ENCODE measurements at regions not wholly inside any gene's neighbourhood (a gene's known extent, or its start where the extent isn't known, plus 50 kb on each side); places are given as distances from the start of the nearest gene placed in this dataset.
A peak's percentile ranks its signal among the peaks of the same experiment; 100 is the strongest.

DNA sequence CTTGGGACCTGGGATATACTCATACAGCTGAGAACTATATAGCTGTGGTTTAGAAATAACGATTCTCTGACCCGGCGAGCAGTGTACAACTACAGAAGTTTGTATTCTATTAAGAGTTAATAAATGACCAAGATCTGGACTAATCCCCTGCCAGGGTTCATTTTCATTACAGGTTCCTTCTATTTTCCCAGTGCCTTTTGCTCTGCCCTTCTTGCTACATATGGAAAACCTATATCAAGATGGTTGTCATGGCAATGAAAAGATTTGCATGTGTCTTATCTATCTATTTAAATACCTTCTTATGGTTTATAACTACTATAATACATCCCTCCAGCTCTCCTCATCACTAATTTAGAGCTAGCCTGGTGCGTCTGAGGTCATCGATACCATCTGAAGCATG is 965.2 kb downstream of the BCL11A start:
- TF ChIP-seq, protein P1, sequence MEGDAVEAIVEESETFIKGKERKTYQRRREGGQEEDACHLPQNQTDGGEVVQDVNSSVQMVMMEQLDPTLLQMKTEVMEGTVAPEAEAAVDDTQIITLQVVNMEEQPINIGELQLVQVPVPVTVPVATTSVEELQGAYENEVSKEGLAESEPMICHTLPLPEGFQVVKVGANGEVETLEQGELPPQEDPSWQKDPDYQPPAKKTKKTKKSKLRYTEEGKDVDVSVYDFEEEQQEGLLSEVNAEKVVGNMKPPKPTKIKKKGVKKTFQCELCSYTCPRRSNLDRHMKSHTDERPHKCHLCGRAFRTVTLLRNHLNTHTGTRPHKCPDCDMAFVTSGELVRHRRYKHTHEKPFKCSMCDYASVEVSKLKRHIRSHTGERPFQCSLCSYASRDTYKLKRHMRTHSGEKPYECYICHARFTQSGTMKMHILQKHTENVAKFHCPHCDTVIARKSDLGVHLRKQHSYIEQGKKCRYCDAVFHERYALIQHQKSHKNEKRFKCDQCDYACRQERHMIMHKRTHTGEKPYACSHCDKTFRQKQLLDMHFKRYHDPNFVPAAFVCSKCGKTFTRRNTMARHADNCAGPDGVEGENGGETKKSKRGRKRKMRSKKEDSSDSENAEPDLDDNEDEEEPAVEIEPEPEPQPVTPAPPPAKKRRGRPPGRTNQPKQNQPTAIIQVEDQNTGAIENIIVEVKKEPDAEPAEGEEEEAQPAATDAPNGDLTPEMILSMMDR (IDR thresholded peaks at IDR 0.05; ENCODE audit: insufficient read depth, low read length, poor library complexity, severe bottlenecking), result no peak
- Histone ChIP-seq H3K27me3 (ENCODE audit: control insufficient read depth, insufficient read depth, low read length) (no peaks in the 10 kb centered on the region), H3K36me3 (ENCODE audit: control insufficient read depth, insufficient read depth, low read length) (no peaks in the 10 kb centered on the region), H3K4me3 (ENCODE audit: low read depth, low read length) (no peak overlapping the region)
- DNase-seq (ENCODE audit: low read depth), result no peak

DNA sequence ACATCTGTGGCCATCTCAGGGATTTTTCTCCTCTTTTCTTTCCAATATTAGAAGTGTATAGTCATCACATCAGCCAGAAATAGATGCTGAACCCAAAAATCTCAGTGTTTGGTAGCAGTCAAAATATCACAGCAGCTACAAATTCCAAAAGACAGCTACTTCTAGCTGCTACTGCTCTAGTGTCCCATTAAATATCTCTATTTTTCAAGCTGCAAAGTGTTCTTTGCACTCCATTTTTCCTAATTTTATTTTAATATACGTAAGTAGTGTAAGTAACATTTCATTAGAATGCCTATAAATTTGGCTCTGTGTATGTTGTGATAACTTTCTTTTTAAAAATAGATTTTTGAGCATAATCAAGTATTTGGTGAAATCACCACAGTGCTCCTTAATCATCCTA is 967.3 kb downstream of the BCL11A start:
- TF ChIP-seq, protein P1 (IDR thresholded peaks at IDR 0.05; ENCODE audit: insufficient read depth, low read length, poor library complexity, severe bottlenecking), result no peak
- no peak for DNase-seq (ENCODE audit: low read depth)
- Histone ChIP-seq H3K27me3 (ENCODE audit: control insufficient read depth, insufficient read depth, low read length) (no peaks in the 10 kb centered on the region), H3K4me3 (ENCODE audit: low read depth, low read length) (no peak overlapping the region), H3K36me3 (ENCODE audit: control insufficient read depth, insufficient read depth, low read length) (no peaks in the 10 kb centered on the region)

DNA sequence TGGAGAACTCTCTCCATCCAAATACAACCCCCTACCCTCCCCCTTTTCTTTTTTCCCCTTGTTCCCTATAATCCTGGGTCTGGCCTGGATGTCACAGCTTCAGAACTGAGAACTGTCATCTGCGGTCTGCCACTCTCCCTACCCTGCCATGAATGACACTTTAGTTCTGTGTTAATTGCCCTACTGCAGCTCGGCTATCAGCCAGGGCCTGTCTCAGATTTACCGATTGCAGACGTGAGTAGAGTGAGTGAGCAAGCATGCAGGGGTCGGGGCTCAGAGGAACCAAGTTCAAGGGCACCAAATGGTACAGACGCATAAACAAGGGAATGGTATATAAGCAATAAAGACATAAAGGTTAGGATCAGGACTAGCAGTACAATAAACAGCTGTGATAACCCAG is 967.8 kb downstream of the BCL11A start:
- TF ChIP-seq, protein P1 (IDR thresholded peaks at IDR 0.05; ENCODE audit: insufficient read depth, low read length, poor library complexity, severe bottlenecking), result no peak
- Histone ChIP-seq H3K27me3 (ENCODE audit: control insufficient read depth, insufficient read depth, low read length) (no peaks in the 10 kb centered on the region), H3K36me3 (ENCODE audit: control insufficient read depth, insufficient read depth, low read length) (no peaks in the 10 kb centered on the region), H3K4me3 (ENCODE audit: low read depth, low read length) (no peak overlapping the region)
- DNase-seq (ENCODE audit: low read depth), result no peak

DNA sequence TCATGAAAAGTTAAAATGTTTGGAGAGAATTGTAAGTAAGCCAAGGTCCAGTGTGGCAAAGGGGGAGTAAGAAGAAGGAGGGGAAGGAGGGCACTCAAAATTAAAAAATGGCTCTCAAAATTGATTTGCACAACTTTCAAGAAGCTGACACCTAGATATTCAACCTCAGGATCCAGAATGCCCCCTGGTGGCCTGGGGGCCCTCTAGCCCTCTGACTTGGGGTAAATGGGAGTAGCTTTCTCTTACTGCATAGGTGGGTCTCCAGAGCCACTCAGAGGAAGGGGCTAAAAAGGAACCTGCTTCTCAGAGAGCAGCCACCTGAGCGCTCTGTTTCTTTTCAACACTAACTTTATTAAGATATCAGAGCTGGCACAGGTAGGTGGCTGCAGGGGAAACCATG is 968.5 kb downstream of the BCL11A start:
- DNase-seq (ENCODE audit: low read depth), result no peak
- TF ChIP-seq, protein P1 (IDR thresholded peaks at IDR 0.05; ENCODE audit: insufficient read depth, low read length, poor library complexity, severe bottlenecking), result peak; percentile 39
- no peaks in the 10 kb centered on the region for H3K36me3 ChIP-seq (ENCODE audit: control insufficient read depth, insufficient read depth, low read length)
- no peak overlapping the region for H3K4me3 ChIP-seq (ENCODE audit: low read depth, low read length)
- H3K27me3 ChIP-seq (ENCODE audit: control insufficient read depth, insufficient read depth, low read length), result no peaks in the 10 kb centered on the region

DNA sequence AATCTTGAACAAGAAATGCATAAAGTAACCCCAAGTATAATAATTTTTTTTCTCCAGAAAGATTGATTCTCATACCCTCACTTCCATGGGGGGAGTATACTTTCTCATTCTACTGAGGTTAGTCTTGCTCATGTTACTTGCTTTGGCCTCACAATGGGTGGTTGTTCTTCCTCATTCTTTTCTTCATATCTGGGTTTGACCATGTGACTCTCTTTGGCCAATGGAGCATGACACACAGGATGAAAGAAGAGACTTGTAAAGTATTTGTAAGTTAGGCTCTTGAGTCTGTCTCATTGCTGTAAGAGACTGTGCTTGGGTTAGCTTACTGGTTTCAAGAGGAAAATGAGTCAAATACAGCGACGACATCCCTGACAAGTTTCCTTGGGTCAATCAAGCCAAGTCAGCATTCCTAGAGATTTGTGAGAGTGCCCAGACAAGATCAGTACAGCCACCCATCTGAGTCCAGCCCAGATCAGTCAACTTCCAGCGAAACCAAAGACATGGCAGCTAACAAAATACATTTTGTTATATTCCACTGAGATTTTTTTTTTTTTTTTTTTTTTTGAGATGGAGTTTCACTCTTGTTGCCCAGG is 970.2 kb downstream of the BCL11A start:
- Histone ChIP-seq H3K36me3 (ENCODE audit: control insufficient read depth, insufficient read depth, low read length) (no peaks in the 10 kb centered on the region), H3K27me3 (ENCODE audit: control insufficient read depth, insufficient read depth, low read length) (no peaks in the 10 kb centered on the region), H3K4me3 (ENCODE audit: low read depth, low read length) (no peak overlapping the region)
- DNase-seq (ENCODE audit: low read depth), result no peak
- TF ChIP-seq, protein P1 (IDR thresholded peaks at IDR 0.05; ENCODE audit: insufficient read depth, low read length, poor library complexity, severe bottlenecking), result no peak

DNA sequence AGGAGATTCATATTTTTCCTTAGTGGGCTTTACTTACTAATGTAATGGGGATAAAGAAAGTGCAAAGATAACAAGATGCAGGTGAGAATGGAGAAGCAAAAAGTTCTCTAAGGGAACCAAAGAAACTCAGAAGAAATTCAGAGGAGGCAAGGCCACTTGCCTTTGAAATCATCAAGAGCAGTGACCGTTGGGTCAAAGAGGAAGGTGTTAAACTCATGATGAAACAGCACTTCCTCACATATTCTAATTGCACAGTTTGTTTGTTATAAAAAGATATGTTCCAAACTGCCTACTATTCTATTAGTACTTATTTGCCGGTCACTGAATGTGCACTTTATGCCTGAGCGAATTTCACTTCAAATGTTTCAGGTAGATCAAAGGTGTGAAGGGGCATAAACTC is 975.1 kb downstream of the BCL11A start:
- TF ChIP-seq, protein P1 (IDR thresholded peaks at IDR 0.05; ENCODE audit: insufficient read depth, low read length, poor library complexity, severe bottlenecking), result no peak
- Histone ChIP-seq H3K27me3 (ENCODE audit: control insufficient read depth, insufficient read depth, low read length) (no peaks in the 10 kb centered on the region), H3K4me3 (ENCODE audit: low read depth, low read length) (no peak overlapping the region), H3K36me3 (ENCODE audit: control insufficient read depth, insufficient read depth, low read length) (no peaks in the 10 kb centered on the region)
- DNase-seq (ENCODE audit: low read depth), result no peak

Measured in kidney epithelial cell (primary cell).